ENCODE measurements at regions not wholly inside any gene's neighbourhood (a gene's known extent, or its start where the extent isn't known, plus 50 kb on each side); places are given as distances from the start of the nearest gene placed in this dataset.

- H3K4me3 ChIP-seq (ENCODE audit: low read length) = no peak overlapping the region
- no peak for DNase-seq (ENCODE audit: low read depth)
- no peak for TF ChIP-seq CTCF (conservative IDR thresholded peaks at IDR 0.05; ENCODE audit: low read depth, low read length)
Observed at GRCh38 chr3:110099711-110100110, 762.4 kb upstream of the DPPA4 start.

GRCh38 chr3:110101361-110101760, 764.0 kb upstream of the DPPA4 start:
- TF ChIP-seq CTCF (conservative IDR thresholded peaks at IDR 0.05; ENCODE audit: low read depth, low read length) = no peak
- DNase-seq (ENCODE audit: low read depth) = no peak

GRCh38 chr3:110106805-110107204, 769.5 kb upstream of the DPPA4 start:
- TF ChIP-seq CTCF (conservative IDR thresholded peaks at IDR 0.05; ENCODE audit: low read depth, low read length) = no peak
- no peak for DNase-seq (ENCODE audit: low read depth)
- no peak overlapping the region for H3K4me3 ChIP-seq (ENCODE audit: low read length)

More at GRCh38 chr3:110101361-110101760, 764.0 kb upstream of the DPPA4 start:
- H3K4me3 ChIP-seq (ENCODE audit: low read length) = no peak overlapping the region

- no peak overlapping the region for H3K4me3 ChIP-seq (ENCODE audit: low read length)
- no peak for DNase-seq (ENCODE audit: low read depth)
- TF ChIP-seq CTCF (conservative IDR thresholded peaks at IDR 0.05; ENCODE audit: low read depth, low read length) = no peak
Observed at GRCh38 chr3:110123946-110124345, 786.6 kb upstream of the DPPA4 start.

GRCh38 chr3:110126065-110126464, 788.7 kb upstream of the DPPA4 start:
- DNase-seq (ENCODE audit: low read depth) = no peak

GRCh38 chr3:110133971-110134370, 796.6 kb upstream of the DPPA4 start:
- no peak for DNase-seq (ENCODE audit: low read depth)
- no peak for TF ChIP-seq CTCF (conservative IDR thresholded peaks at IDR 0.05; ENCODE audit: low read depth, low read length)
- H3K4me3 ChIP-seq (ENCODE audit: low read length) = no peak overlapping the region

More at GRCh38 chr3:110126065-110126464, 788.7 kb upstream of the DPPA4 start:
- no peak for TF ChIP-seq CTCF (conservative IDR thresholded peaks at IDR 0.05; ENCODE audit: low read depth, low read length)
- H3K4me3 ChIP-seq (ENCODE audit: low read length) = no peak overlapping the region

GRCh38 chr3:110139048-110139447, 801.7 kb upstream of the DPPA4 start:
- no peak overlapping the region for H3K4me3 ChIP-seq (ENCODE audit: low read length)
- no peak for DNase-seq (ENCODE audit: low read depth)
- TF ChIP-seq CTCF (conservative IDR thresholded peaks at IDR 0.05; ENCODE audit: low read depth, low read length) = no peak
